SK-N-SH (cell line): ENCODE measurements at regions not wholly inside any gene's neighbourhood (a gene's known extent, or its start where the extent isn't known, plus 50 kb on each side); places are given as distances from the start of the nearest gene placed in this dataset.
"Not testable (repeated sequence)": the region's sequence is repeated elsewhere in the genome, so short reads cannot be mapped to it uniquely, and the experiment has no call there.

Experiments
- CTCF ChIA-PET: fragments of 300-600, 350-600 bp; formaldehyde crosslinking; extraction: SDS; loops from one replicate; lab custom pipeline; 2021; lab: Yijun Ruan, JAX
- POLR2A ChIA-PET: fragments of 350-600 bp; sonication (Branson Sonifier 250); formaldehyde crosslinking; extraction: SDS; loops from one replicate; lab custom pipeline; 2020; ENCODE audit warnings: antibody characterized with exemption, inconsistent platforms; lab: Yijun Ruan, JAX
- DNase-seq: peaks from one replicate; pipeline ENCODE4 v3.0.0; 2012
- H2AFZ ChIP-seq: fragments of 200-600 bp; sonication (generic); 2 replicates; pipeline ENCODE4 v1.8.1; 2016; ENCODE audit warnings: antibody characterized with exemption, mild to moderate bottlenecking, low read depth
- H3F3A ChIP-seq: fragments of 200-600 bp; sonication (generic); replicated peaks from 2 replicates; pipeline ENCODE3; 2016; ENCODE audit warnings: antibody characterized with exemption, mild to moderate bottlenecking; ENCODE audit not compliant: insufficient read depth
- H3K27ac ChIP-seq, 2 experiments: fragments of 200-500 bp in 1 of 2; fragments of 200-600 bp in 1 of 2; sonication (Bioruptor generic) in 1 of 2; sonication (generic), shearing (Covaris generic) in 1 of 2; 2 replicates each; pipeline versions ENCODE4 v1.5.1 to v1.6.1; 2014 to 2016; ENCODE audit warnings: low read depth in 2 of 2, inconsistent platforms in 1 of 2, low read length in 1 of 2, mild to moderate bottlenecking in 1 of 2, mixed read lengths in 1 of 2
- H3K27me3 ChIP-seq: fragments of 200-600 bp; sonication (generic), shearing (Covaris generic); 2 replicates; pipeline ENCODE4 v1.6.1; 2016; ENCODE audit warnings: mixed run types; ENCODE audit not compliant: insufficient read depth
- H3K36me3 ChIP-seq, 2 experiments: fragments of 200-500 bp in 1 of 2; fragments of 200-600 bp in 1 of 2; sonication (Bioruptor generic) in 1 of 2; sonication (generic) in 1 of 2; replicated peaks in 1 of 2; 2 replicates each; pipeline versions ENCODE3 to v1.5.1; 2014 to 2016; ENCODE audit warnings: low read length in 1 of 2, mild to moderate bottlenecking in 1 of 2; ENCODE audit not compliant: insufficient read depth in 2 of 2, control insufficient read depth in 1 of 2
- H3K4me1 ChIP-seq, 2 experiments: fragments of 200-500 bp in 1 of 2; fragments of 200-600 bp in 1 of 2; sonication (Bioruptor generic) in 1 of 2; sonication (generic), shearing (Covaris generic) in 1 of 2; 2 replicates each; pipeline versions ENCODE4 v1.5.1 to v1.6.1; 2014 to 2016; ENCODE audit warnings: low read depth in 1 of 2, low read length in 1 of 2, mixed run types in 1 of 2; ENCODE audit not compliant: insufficient read depth in 2 of 2, control insufficient read depth in 1 of 2
- H3K4me2 ChIP-seq: fragments of 200-600 bp; sonication (generic), shearing (Covaris generic); 2 replicates; pipeline ENCODE4 v1.6.1; 2017; ENCODE audit warnings: mixed run types
- H3K4me3 ChIP-seq, 2 experiments: fragments of 200-500 bp in 1 of 2; fragments of 200-600 bp in 1 of 2; sonication (Bioruptor generic) in 1 of 2; sonication (generic), shearing (Covaris generic) in 1 of 2; 2 replicates each; pipeline versions ENCODE4 v1.5.1 to v1.8.1; 2014 to 2016; ENCODE audit warnings: low read depth in 2 of 2, inconsistent platforms in 1 of 2, low read length in 1 of 2, mild to moderate bottlenecking in 1 of 2, mixed read lengths in 1 of 2, moderate library complexity in 1 of 2
- H3K79me2 ChIP-seq: fragments of 200-600 bp; sonication (generic); 2 replicates; pipeline ENCODE4 v1.8.1; 2017; ENCODE audit warnings: mild to moderate bottlenecking; ENCODE audit not compliant: insufficient read depth
- H3K9ac ChIP-seq: fragments of 200-600 bp; sonication (generic); 2 replicates; pipeline ENCODE4 v1.6.1; 2017; ENCODE audit warnings: mixed run types
- H3K9me2 ChIP-seq: fragments of 200-600 bp; sonication (generic); 2 replicates; pipeline ENCODE4 v1.6.1; 2017; ENCODE audit warnings: mixed run types
- H3K9me3 ChIP-seq: fragments of 200-600 bp; sonication (generic); 2 replicates; pipeline ENCODE4 v1.6.1; 2017; ENCODE audit warnings: mixed run types, mild to moderate bottlenecking, moderate library complexity
- H4K20me1 ChIP-seq: fragments of 200-600 bp; sonication (generic); 2 replicates; pipeline ENCODE4 v1.6.1; 2017; ENCODE audit warnings: mild to moderate bottlenecking, mixed run types; ENCODE audit not compliant: insufficient read depth
- CHD2 ChIP-seq: fragments of 150-350 bp; IDR thresholded peaks from 2 replicates; pipeline ENCODE4 v1.6.1; 2018; ENCODE audit warnings: low read length; ENCODE audit not compliant: partially characterized antibody
- FOXJ3 ChIP-seq: sonication (generic); formaldehyde crosslinking; IDR thresholded peaks from 2 replicates; pipeline ENCODE4 v1.5.1; 2020; ENCODE audit warnings: mild to moderate bottlenecking, missing genetic modification reagents
- FOXM1 ChIP-seq: IDR thresholded peaks from 2 replicates; pipeline ENCODE4 v1.4.0; 2012; ENCODE audit warnings: low read depth, mild to moderate bottlenecking
- GATA2 ChIP-seq: sonication (generic); formaldehyde crosslinking; IDR thresholded peaks from 2 replicates; pipeline ENCODE4 v1.5.0; 2020; ENCODE audit warnings: mild to moderate bottlenecking, missing genetic modification reagents
- MEF2A ChIP-seq: IDR thresholded peaks from 2 replicates; pipeline ENCODE4 v1.4.0; 2012; ENCODE audit warnings: low read depth, borderline replicate concordance
- MXI1 ChIP-seq: IDR thresholded peaks from 2 replicates; pipeline ENCODE4 v1.6.1; 2012; ENCODE audit warnings: mild to moderate bottlenecking, low read depth, low read length, improper control_type of control experiment
- NRF1 ChIP-seq: IDR thresholded peaks from 2 replicates; pipeline ENCODE4 v1.6.1; 2012; ENCODE audit warnings: low read depth, mild to moderate bottlenecking, low read length
- POLR2AphosphoS5 ChIP-seq: IDR thresholded peaks from 2 replicates; pipeline ENCODE4 v1.6.1; 2012; ENCODE audit warnings: low read depth, low read length
- RAD21 ChIP-seq: IDR thresholded peaks from 2 replicates; pipeline ENCODE4 v1.6.1; 2012; ENCODE audit warnings: mild to moderate bottlenecking, low read length
- RCOR1 ChIP-seq: fragments of 150-350 bp; IDR thresholded peaks from 2 replicates; pipeline ENCODE4 v1.6.1; 2017; ENCODE audit warnings: antibody characterized with exemption, low read length
- RFX5 ChIP-seq: IDR thresholded peaks from 2 replicates; pipeline ENCODE4 v1.6.1; 2012; ENCODE audit warnings: mild to moderate bottlenecking, improper control_type of control experiment, low read length
- SIN3A ChIP-seq: IDR thresholded peaks from 2 replicates; pipeline ENCODE4 v1.6.1; 2012; ENCODE audit warnings: low read depth, mild to moderate bottlenecking, low read length, moderate library complexity, borderline replicate concordance
- SMC3 ChIP-seq: IDR thresholded peaks from 2 replicates; pipeline ENCODE4 v1.6.1; 2012; ENCODE audit warnings: low read depth, low read length, improper control_type of control experiment
- TAF1 ChIP-seq: IDR thresholded peaks from 2 replicates; pipeline ENCODE4 v1.6.1; 2012; ENCODE audit warnings: low read depth, mild to moderate bottlenecking, low read length, moderate library complexity, borderline replicate concordance
- TCF12 ChIP-seq: IDR thresholded peaks from 2 replicates; pipeline ENCODE4 v1.4.0; 2012
- USF1 ChIP-seq: IDR thresholded peaks from 2 replicates; pipeline ENCODE4 v1.4.0; 2012; ENCODE audit warnings: low read depth, borderline replicate concordance
- WGBS: methylation state at CpG from one replicate; pipeline ENCODE4 v1.1.6; 2017; ENCODE audit warnings: low lambda C conversion rate; 5-methylcytosine and 5-hydroxymethylcytosine counted together
- TF ChIP-seq, protein P1 (sequence below): fragments of 200-600 bp; sonication (generic); IDR thresholded peaks from 2 replicates; pipeline ENCODE4 v1.6.1; 2017; ENCODE audit warnings: antibody characterized with exemption, mild to moderate bottlenecking, moderate library complexity
- TF ChIP-seq, protein P2 (sequence below): IDR thresholded peaks from 2 replicates; pipeline ENCODE4 v1.4.0; 2012; ENCODE audit warnings: low read depth, borderline replicate concordance

DNA sequence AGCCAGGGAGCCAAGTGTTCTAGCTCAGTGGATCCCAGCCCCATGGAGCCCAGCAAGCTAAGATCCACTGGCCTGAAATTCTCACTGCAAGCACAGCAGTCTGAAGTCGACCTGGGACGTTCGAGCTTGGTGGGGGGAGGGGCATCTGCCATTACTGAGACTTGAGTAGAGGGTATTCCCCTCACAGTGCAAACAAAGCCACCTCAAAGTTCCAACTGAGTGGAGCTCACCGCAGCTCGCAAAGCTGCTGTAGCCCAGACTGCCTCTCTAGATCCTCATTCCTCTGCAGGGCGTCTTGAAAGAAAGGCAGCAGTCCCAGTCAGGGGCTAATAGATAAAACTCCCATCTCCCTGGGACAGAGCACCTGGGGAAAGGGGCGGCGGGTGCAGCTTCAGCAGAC is 226.3 kb downstream of the ZIC3 start:
- H3K4me3 ChIP-seq = no peak overlapping the region
- no peaks in the 10 kb centered on the region for H3K4me1 ChIP-seq
- CTCF ChIA-PET = no interaction called here
- no peaks in the 10 kb centered on the region for H3K9me2 ChIP-seq
- 0% methylated on average over 8 of the region's 8 CpGs for WGBS
- H3K9ac ChIP-seq = no peak overlapping the region
- no peaks in the 10 kb centered on the region for H3K9me3 ChIP-seq
- H2AFZ ChIP-seq = no peak overlapping the region
- H3K36me3 ChIP-seq = no peaks in the 10 kb centered on the region
- no peak overlapping the region for H3K27ac ChIP-seq
- no peaks in the 10 kb centered on the region for H3K27me3 ChIP-seq
- POLR2A ChIA-PET = no interaction called here
- no peaks in the 10 kb centered on the region for H3F3A ChIP-seq
- DNase-seq = no peak
- no peak for TF ChIP-seq RAD21
- no peak for TF ChIP-seq TCF12
- no peak for TF ChIP-seq USF1
- TF ChIP-seq TAF1 = no peak
- no peak for TF ChIP-seq SIN3A
- TF ChIP-seq POLR2AphosphoS5 = no peak
- no peak for TF ChIP-seq CHD2
- TF ChIP-seq FOXJ3 = no peak
- TF ChIP-seq, protein P1, sequence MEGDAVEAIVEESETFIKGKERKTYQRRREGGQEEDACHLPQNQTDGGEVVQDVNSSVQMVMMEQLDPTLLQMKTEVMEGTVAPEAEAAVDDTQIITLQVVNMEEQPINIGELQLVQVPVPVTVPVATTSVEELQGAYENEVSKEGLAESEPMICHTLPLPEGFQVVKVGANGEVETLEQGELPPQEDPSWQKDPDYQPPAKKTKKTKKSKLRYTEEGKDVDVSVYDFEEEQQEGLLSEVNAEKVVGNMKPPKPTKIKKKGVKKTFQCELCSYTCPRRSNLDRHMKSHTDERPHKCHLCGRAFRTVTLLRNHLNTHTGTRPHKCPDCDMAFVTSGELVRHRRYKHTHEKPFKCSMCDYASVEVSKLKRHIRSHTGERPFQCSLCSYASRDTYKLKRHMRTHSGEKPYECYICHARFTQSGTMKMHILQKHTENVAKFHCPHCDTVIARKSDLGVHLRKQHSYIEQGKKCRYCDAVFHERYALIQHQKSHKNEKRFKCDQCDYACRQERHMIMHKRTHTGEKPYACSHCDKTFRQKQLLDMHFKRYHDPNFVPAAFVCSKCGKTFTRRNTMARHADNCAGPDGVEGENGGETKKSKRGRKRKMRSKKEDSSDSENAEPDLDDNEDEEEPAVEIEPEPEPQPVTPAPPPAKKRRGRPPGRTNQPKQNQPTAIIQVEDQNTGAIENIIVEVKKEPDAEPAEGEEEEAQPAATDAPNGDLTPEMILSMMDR = no peak
- TF ChIP-seq, protein P2, sequence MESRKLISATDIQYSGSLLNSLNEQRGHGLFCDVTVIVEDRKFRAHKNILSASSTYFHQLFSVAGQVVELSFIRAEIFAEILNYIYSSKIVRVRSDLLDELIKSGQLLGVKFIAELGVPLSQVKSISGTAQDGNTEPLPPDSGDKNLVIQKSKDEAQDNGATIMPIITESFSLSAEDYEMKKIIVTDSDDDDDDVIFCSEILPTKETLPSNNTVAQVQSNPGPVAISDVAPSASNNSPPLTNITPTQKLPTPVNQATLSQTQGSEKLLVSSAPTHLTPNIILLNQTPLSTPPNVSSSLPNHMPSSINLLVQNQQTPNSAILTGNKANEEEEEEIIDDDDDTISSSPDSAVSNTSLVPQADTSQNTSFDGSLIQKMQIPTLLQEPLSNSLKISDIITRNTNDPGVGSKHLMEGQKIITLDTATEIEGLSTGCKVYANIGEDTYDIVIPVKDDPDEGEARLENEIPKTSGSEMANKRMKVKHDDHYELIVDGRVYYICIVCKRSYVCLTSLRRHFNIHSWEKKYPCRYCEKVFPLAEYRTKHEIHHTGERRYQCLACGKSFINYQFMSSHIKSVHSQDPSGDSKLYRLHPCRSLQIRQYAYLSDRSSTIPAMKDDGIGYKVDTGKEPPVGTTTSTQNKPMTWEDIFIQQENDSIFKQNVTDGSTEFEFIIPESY = no peak
- no peak for TF ChIP-seq RFX5
- TF ChIP-seq RCOR1 = no peak
- no peak for TF ChIP-seq MXI1
- no peak for TF ChIP-seq GATA2 (CRISPR knock-in tag)
- no peak for TF ChIP-seq NRF1
- no peak for TF ChIP-seq SMC3
- TF ChIP-seq MEF2A = no peak
- TF ChIP-seq FOXM1 = no peak
- H3K4me2 ChIP-seq = no peak overlapping the region
- no peaks in the 10 kb centered on the region for H3K79me2 ChIP-seq
- H4K20me1 ChIP-seq = no peaks in the 10 kb centered on the region

- H3K9ac ChIP-seq, H2AFZ ChIP-seq, H3K4me1 ChIP-seq, H3K79me2 ChIP-seq, H3K9me2 ChIP-seq, H4K20me1 ChIP-seq, H3K4me2 ChIP-seq, H3K27ac ChIP-seq, POLR2A ChIA-PET, CTCF ChIA-PET, H3K9me3 ChIP-seq, DNase-seq, H3K27me3 ChIP-seq, H3F3A ChIP-seq, H3K4me3 ChIP-seq, H3K36me3 ChIP-seq: not testable (repeated sequence)
- 0% methylated on average over 3 of the region's 3 CpGs for WGBS
These were observed 232.0 kb downstream of the ZIC3 start for GRCh38 chrX:137797926-137798325.
